ENCODE measurements at regions not wholly inside any gene's neighbourhood (a gene's known extent, or its start where the extent isn't known, plus 50 kb on each side); places are given as distances from the start of the nearest gene placed in this dataset.

DNA sequence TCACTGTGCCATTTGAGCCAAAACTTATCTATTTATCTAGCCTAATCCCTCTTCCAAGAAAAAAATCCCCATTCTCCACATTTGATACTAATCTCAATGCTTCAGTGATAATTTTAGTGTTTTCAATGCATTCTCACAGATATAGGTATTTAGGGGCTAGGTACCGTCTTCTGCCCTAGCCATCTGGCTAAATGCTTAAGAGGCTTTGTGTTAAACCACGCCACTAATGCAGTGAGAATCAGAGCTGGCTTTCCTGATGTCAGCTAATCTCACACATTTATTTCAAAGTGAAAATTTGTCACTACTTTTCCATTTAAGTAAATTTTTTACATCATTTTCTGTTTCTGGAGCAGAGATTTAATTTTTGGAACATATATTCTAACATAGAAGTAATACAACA lies 479.7 kb downstream of the MAN2A1 start:
- TF ChIP-seq EZH2 (IDR thresholded peaks at IDR 0.05; ENCODE audit: low read depth, low read length, severe bottlenecking) (no peak), KDM5A (IDR thresholded peaks at IDR 0.05; ENCODE audit: low read length) (no peak), CTCF (IDR thresholded peaks at IDR 0.05; ENCODE audit: control extremely low read depth in 1 of 3, insufficient read depth in 1 of 3, low read depth in 1 of 3, low read length in 3 of 3) (no peak), SRF (IDR thresholded peaks at IDR 0.05; ENCODE audit: low read depth, low read length) (no peak), CHD1 (IDR thresholded peaks at IDR 0.05; ENCODE audit: low read depth, low read length) (no peak), JUND (IDR thresholded peaks at IDR 0.05; ENCODE audit: low read length) (no peak), POLR2A (IDR thresholded peaks at IDR 0.05; ENCODE audit: control extremely low read depth in 1 of 2, low read depth in 2 of 2, low read length in 2 of 2) (no peak), EGR1 (IDR thresholded peaks at IDR 0.05; ENCODE audit: borderline replicate concordance, low read depth, low read length) (no peak), CEBPB (IDR thresholded peaks at IDR 0.05; ENCODE audit: low read depth, low read length) (no peak)
- TF ChIP-seq, protein P1, sequence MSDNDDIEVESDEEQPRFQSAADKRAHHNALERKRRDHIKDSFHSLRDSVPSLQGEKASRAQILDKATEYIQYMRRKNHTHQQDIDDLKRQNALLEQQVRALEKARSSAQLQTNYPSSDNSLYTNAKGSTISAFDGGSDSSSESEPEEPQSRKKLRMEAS (IDR thresholded peaks at IDR 0.05) = no peak
